PC-3 (cell line): ENCODE measurements at regions not wholly inside any gene's neighbourhood (a gene's known extent, or its start where the extent isn't known, plus 50 kb on each side); places are given as distances from the start of the nearest gene placed in this dataset.
A peak's percentile ranks its signal among the peaks of the same experiment; 100 is the strongest.

Experiments used
- ATAC-seq: fragments of 200-7000 bp; cut with Tn5 transposase; 2 replicates; pipeline ENCODE4 v1.9.1; 2020; ENCODE audit warnings: mild to moderate bottlenecking, moderate library complexity
- BruUV-seq: library from RNA; stranded (reverse); fragments of 400-500 nt; replicated peaks from 2 replicates; lab custom pipeline; 2021; lab: Mats Ljungman, UMichigan
- CTCF ChIA-PET: fragments of 300-600 bp; sonication (Branson Sonifier 250); formaldehyde crosslinking; loops from one replicate; lab custom pipeline; 2022; ENCODE audit warnings: antibody characterized with exemption; lab: Charles Lee
- POLR2A ChIA-PET: fragments of 300-600 bp; sonication (Branson Sonifier 250); formaldehyde crosslinking; loops from one replicate; lab custom pipeline; 2022; ENCODE audit warnings: antibody characterized with exemption; ENCODE audit not compliant: unreplicated experiment; lab: Charles Lee
- DNase-seq: peaks from one replicate; pipeline ENCODE4 v3.0.0-alpha.2; 2015
- H2AFZ ChIP-seq: fragments of 300-600 bp; sonication (generic); 2 replicates; pipeline ENCODE4 v1.6.0; 2016; ENCODE audit warnings: antibody characterized with exemption, low read length
- H3F3A ChIP-seq: fragments of 300-600 bp; sonication (generic); one replicate; pipeline ENCODE4 v1.6.0; 2017; ENCODE audit warnings: antibody characterized with exemption, low read length, control low read depth, mild to moderate bottlenecking; ENCODE audit not compliant: unreplicated experiment
- H3K27ac ChIP-seq: fragments of 300-600 bp; sonication (generic); 2 replicates; pipeline ENCODE4 v1.5.1; 2016; ENCODE audit warnings: mild to moderate bottlenecking, low read length
- H3K27me3 ChIP-seq: fragments of 300-600 bp; sonication (generic); 2 replicates; pipeline ENCODE4 v1.6.1; 2016; ENCODE audit warnings: low read length, mixed read lengths
- H3K36me3 ChIP-seq: fragments of 300-600 bp; sonication (generic); 2 replicates; pipeline ENCODE4 v1.6.1; 2016; ENCODE audit warnings: low read depth, mixed run types, low read length, mixed read lengths
- H3K4me1 ChIP-seq: fragments of 300-600 bp; sonication (generic); 2 replicates; pipeline ENCODE4 v1.5.1; 2016; ENCODE audit warnings: low read length; ENCODE audit not compliant: insufficient read depth
- H3K4me2 ChIP-seq: fragments of 300-600 bp; sonication (generic); 2 replicates; pipeline ENCODE4 v1.6.0; 2016; ENCODE audit warnings: low read length
- H3K4me3 ChIP-seq: fragments of 300-600 bp; sonication (generic); 2 replicates; pipeline ENCODE4 v1.5.1; 2016; ENCODE audit warnings: mild to moderate bottlenecking, low read length, mixed read lengths
- H3K79me2 ChIP-seq: fragments of 300-600 bp; sonication (generic); 2 replicates; pipeline ENCODE4 v1.6.1; 2017; ENCODE audit warnings: low read length, mixed read lengths
- H3K9ac ChIP-seq: fragments of 300-600 bp; sonication (generic); 2 replicates; pipeline ENCODE4 v1.6.0; 2016; ENCODE audit warnings: mild to moderate bottlenecking, low read length
- H3K9me2 ChIP-seq: fragments of 300-600 bp; sonication (generic); replicated peaks from 2 replicates; pipeline ENCODE4 v1.6.1; 2016; ENCODE audit warnings: mixed run types, low read length, mixed read lengths
- H3K9me3 ChIP-seq: fragments of 300-600 bp; sonication (generic); 2 replicates; pipeline ENCODE4 v1.6.1; 2016; ENCODE audit warnings: low read length, mixed read lengths
- H4K20me1 ChIP-seq: fragments of 300-600 bp; sonication (generic); 2 replicates; pipeline ENCODE4 v1.6.1; 2016; ENCODE audit warnings: low read length, mixed read lengths
- EZH2 ChIP-seq: fragments of 300-600 bp; sonication (generic); IDR thresholded peaks from one replicate; pipeline ENCODE4 v1.6.1; 2017; ENCODE audit warnings: antibody characterized with exemption, mild to moderate bottlenecking, low read length; ENCODE audit not compliant: unreplicated experiment
- EZH2phosphoT487 ChIP-seq: fragments of 300-600 bp; sonication (generic); IDR thresholded peaks from 2 replicates; pipeline ENCODE4 v1.6.1; 2018; ENCODE audit warnings: mild to moderate bottlenecking, antibody characterized with exemption, low read length, borderline replicate concordance
- intact Hi-C: fragments of 100-400 bp; cut with micrococcal nuclease; formaldehyde crosslinking; loops from 2 replicates; pipeline ENCODE4 v1.9.0; 2023
- TF ChIP-seq, protein P1 (sequence below): fragments of 300-600 bp; sonication (generic); conservative IDR thresholded peaks from 2 replicates; pipeline ENCODE4 v1.5.1; 2017; ENCODE audit warnings: antibody characterized with exemption, low read depth, mild to moderate bottlenecking, low read length

DNA sequence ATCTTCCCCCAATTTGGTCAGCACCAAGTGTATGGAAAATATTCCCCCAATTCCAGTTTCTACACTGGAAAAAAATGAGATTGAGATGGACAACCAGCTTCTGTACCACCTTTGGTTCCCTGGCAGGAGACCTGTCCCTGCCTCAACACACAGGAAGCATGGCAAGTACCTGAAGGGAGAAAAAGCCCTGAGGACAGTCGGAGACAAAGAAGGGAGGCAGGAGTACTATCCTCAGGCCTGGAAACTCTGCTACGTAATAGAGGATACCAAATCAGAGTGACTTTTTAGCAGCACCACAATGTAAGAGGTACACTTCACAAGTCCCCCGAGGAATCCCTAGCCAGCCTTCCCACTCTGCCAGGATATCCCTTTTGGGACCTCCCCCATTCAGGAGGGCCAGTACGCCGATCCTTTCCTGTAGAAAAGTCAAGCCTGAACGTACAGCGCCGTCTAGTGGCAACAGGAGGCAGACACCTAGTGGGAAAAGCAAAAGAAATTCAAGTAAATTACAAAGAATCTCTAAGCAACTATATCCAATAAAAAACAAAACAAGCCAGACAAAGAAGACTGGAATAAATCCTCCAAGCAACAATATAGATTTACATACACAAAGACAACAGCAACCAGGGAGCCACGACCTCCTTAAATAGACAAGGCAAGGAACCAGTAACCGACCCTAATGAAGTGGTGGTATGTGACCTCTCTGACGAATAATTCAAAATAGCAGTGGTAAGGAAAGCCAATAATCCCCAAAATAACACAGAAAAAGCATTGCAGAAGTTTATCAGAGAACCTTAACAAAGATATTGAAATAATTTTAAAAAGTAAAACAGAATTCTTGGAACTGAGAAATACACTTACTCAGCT, 63.3 kb upstream of the SLCO6A1 start:
- CTCF ChIA-PET = interaction anchor here (0.6 kb wide), 2 partner anchors 361 to 1025 kb away, joined by 3 read pairs; no protein-coding TSS in a partner anchor
- ATAC-seq = peak; percentile 62
- H2AFZ ChIP-seq = peak overlapping the region; percentile 41; the same call in 1 of the 2 replicates

DNA sequence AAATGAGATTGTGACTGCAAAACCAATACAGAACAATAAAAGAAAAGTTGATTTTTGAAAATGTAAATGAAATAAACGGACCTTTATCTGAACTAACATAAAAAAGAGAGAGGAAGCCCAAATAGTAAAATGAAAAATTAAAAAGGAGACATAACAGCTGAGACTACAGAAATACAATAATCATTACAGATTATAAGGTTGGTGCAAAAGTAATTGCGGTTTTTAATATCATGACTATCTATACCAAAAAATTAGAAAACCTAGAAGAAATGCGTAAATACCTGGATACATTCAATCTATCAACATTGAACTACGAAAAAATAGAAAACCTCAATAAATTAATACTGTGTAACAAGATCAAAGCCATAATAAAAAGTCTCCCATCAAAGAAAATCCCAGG, 71.9 kb upstream of the SLCO6A1 start:
- intact Hi-C loops = no loop called here
- Histone ChIP-seq H3K4me2 (no peak overlapping the region), H3K4me3 (no peak overlapping the region), H2AFZ (no peak overlapping the region), H3K27me3 (peaks cover 25% of the 10 kb centered on the region), H3K4me1 (no peaks in the 10 kb centered on the region), H3K9me3 (no peaks in the 10 kb centered on the region), H3K9ac (no peak overlapping the region), H3K9me2 (no peaks in the 10 kb centered on the region), H4K20me1 (no peaks in the 10 kb centered on the region), H3K79me2 (no peaks in the 10 kb centered on the region), H3K36me3 (no peaks in the 10 kb centered on the region), H3F3A (no peaks in the 10 kb centered on the region), H3K27ac (no peak overlapping the region)
- BruUV-seq = no TSS peak
- ChIA-PET POLR2A (no interaction called here), CTCF (no interaction called here)
- TF ChIP-seq EZH2 (no peak), EZH2phosphoT487 (no peak)
- TF ChIP-seq, protein P1, sequence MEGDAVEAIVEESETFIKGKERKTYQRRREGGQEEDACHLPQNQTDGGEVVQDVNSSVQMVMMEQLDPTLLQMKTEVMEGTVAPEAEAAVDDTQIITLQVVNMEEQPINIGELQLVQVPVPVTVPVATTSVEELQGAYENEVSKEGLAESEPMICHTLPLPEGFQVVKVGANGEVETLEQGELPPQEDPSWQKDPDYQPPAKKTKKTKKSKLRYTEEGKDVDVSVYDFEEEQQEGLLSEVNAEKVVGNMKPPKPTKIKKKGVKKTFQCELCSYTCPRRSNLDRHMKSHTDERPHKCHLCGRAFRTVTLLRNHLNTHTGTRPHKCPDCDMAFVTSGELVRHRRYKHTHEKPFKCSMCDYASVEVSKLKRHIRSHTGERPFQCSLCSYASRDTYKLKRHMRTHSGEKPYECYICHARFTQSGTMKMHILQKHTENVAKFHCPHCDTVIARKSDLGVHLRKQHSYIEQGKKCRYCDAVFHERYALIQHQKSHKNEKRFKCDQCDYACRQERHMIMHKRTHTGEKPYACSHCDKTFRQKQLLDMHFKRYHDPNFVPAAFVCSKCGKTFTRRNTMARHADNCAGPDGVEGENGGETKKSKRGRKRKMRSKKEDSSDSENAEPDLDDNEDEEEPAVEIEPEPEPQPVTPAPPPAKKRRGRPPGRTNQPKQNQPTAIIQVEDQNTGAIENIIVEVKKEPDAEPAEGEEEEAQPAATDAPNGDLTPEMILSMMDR = no peak
- no peak for ATAC-seq
- no peak for DNase-seq

More for the DNA sequence above, 63.3 kb upstream of the SLCO6A1 start:
- H3K79me2 ChIP-seq = no peaks in the 10 kb centered on the region
- no peaks in the 10 kb centered on the region for H3K36me3 ChIP-seq
- no peak overlapping the region for H3K9ac ChIP-seq
- H3K4me1 ChIP-seq = no peaks in the 10 kb centered on the region
- no peaks in the 10 kb centered on the region for H4K20me1 ChIP-seq
- H3K4me2 ChIP-seq = no peak overlapping the region
- no peak overlapping the region for H3K4me3 ChIP-seq
- H3K9me2 ChIP-seq = no peaks in the 10 kb centered on the region
- BruUV-seq = no TSS peak
- TF ChIP-seq, protein P1 = peak; percentile 99
- no peak for TF ChIP-seq EZH2phosphoT487
- H3K27me3 ChIP-seq = no peaks in the 10 kb centered on the region
- H3F3A ChIP-seq = no peaks in the 10 kb centered on the region
- intact Hi-C loops = no loop called here
- peak; percentile 71 for DNase-seq
- POLR2A ChIA-PET = interaction anchor here (0.6 kb wide), 1 partner anchor 61 kb away, joined by 5 read pairs; no protein-coding TSS in a partner anchor
- H3K27ac ChIP-seq = no peak overlapping the region
- no peaks in the 10 kb centered on the region for H3K9me3 ChIP-seq

GRCh38 chr5:102578362-102578761, 79.6 kb upstream of the SLCO6A1 start:
- H3K9me2 ChIP-seq = no peaks in the 10 kb centered on the region
- no peak for TF ChIP-seq EZH2
- no peak for TF ChIP-seq EZH2phosphoT487
- TF ChIP-seq, protein P1 = no peak
- no peak for ATAC-seq
- no peak overlapping the region for H3K9ac ChIP-seq
- no peaks in the 10 kb centered on the region for H4K20me1 ChIP-seq
- H3K36me3 ChIP-seq = no peaks in the 10 kb centered on the region
- no TSS peak for BruUV-seq
- H3K27me3 ChIP-seq = 0 out of 2 replicates have a peak, but pooled peaks cover 3% of the 10 kb centered on the region
- no peak overlapping the region for H3K4me3 ChIP-seq
- H2AFZ ChIP-seq = no peak overlapping the region
- H3F3A ChIP-seq = no peaks in the 10 kb centered on the region
- no peaks in the 10 kb centered on the region for H3K9me3 ChIP-seq
- intact Hi-C loops = no loop called here
- no peaks in the 10 kb centered on the region for H3K79me2 ChIP-seq
- no peak overlapping the region for H3K4me2 ChIP-seq
- no peak overlapping the region for H3K27ac ChIP-seq
- ChIA-PET CTCF (no interaction called here), POLR2A (no interaction called here)
- no peaks in the 10 kb centered on the region for H3K4me1 ChIP-seq
- no peak for DNase-seq
